MCF 10A (cell line): ENCODE measurements at regions not wholly inside any gene's neighbourhood (a gene's known extent, or its start where the extent isn't known, plus 50 kb on each side); places are given as distances from the start of the nearest gene placed in this dataset.
A peak's percentile ranks its signal among the peaks of the same experiment; 100 is the strongest.

Source experiments
- BruUV-seq: library from RNA; stranded (reverse); fragments of 400-500 nt; replicated peaks from 2 replicates; lab custom pipeline; 2021; lab: Mats Ljungman, UMichigan
- CTCF ChIA-PET: fragments of 300-600 bp; sonication (Branson Sonifier 250); formaldehyde crosslinking; extraction: SDS; loops from one replicate; lab custom pipeline; 2021; ENCODE audit warnings: antibody characterized with exemption, inconsistent platforms; lab: Yijun Ruan, JAX
- POLR2A ChIA-PET: fragments of 300-600, 350-650 bp; sonication (Branson Sonifier 250); formaldehyde crosslinking; extraction: SDS; loops from one replicate; lab custom pipeline; 2020; ENCODE audit warnings: antibody characterized with exemption, inconsistent platforms; lab: Yijun Ruan, JAX
- DNase-seq: peaks from one replicate; pipeline ENCODE4 v3.0.0-alpha.2; 2018; ENCODE audit not compliant: unreplicated experiment
- H3K27ac Mint-ChIP-seq: one replicate; pipeline ENCODE4 v1.8.0; 2022; ENCODE audit warnings: mild to moderate bottlenecking, low read depth, mixed read lengths; ENCODE audit not compliant: unreplicated experiment
- H3K27me3 Mint-ChIP-seq: one replicate; pipeline ENCODE4 v1.8.0; 2022; ENCODE audit warnings: mixed read lengths; ENCODE audit not compliant: insufficient read depth, unreplicated experiment
- H3K36me3 Mint-ChIP-seq: one replicate; pipeline ENCODE4 v1.8.0; 2022; ENCODE audit warnings: mild to moderate bottlenecking, moderate library complexity, mixed read lengths; ENCODE audit not compliant: insufficient read depth, unreplicated experiment
- H3K4me1 Mint-ChIP-seq: one replicate; pipeline ENCODE4 v1.8.0; 2022; ENCODE audit warnings: mixed read lengths; ENCODE audit not compliant: insufficient read depth, unreplicated experiment
- H3K4me3 Mint-ChIP-seq: one replicate; pipeline ENCODE4 v1.8.0; 2022; ENCODE audit warnings: mild to moderate bottlenecking, moderate library complexity, mixed read lengths; ENCODE audit not compliant: unreplicated experiment
- H3K9me3 Mint-ChIP-seq: one replicate; pipeline ENCODE4 v1.8.0; 2022; ENCODE audit warnings: mixed read lengths; ENCODE audit not compliant: unreplicated experiment
- CTCF ChIP-seq: fragments of 200-600 bp; IDR thresholded peaks from one replicate; pipeline ENCODE4 v1.8.0; 2022; ENCODE audit warnings: antibody characterized with exemption, mild to moderate bottlenecking; ENCODE audit not compliant: unreplicated experiment
- intact Hi-C: fragments of 100-400 bp; cut with micrococcal nuclease; formaldehyde crosslinking; loops from 2 replicates; pipeline ENCODE4 v1.14.1; 2022

GRCh38 chr15:39195961-39196486 lies 384.9 kb upstream of the THBS1 start:
- ChIA-PET POLR2A (interaction anchor here (1.0 to 4.1 kb wide), 9 partner anchors 7 to 384 kb away, joined by 3 to 37 read pairs (median 7); partner anchors contain the start of gene THBS1), CTCF (interaction anchor here (0.8 to 2.3 kb wide), 6 partner anchors 12 to 387 kb away, joined by 3 to 9 read pairs (median 4); no protein-coding TSS in a partner anchor)
- no TSS peak for BruUV-seq
- no peaks in the 10 kb centered on the region for H3K36me3 Mint-ChIP-seq
- H3K4me1 Mint-ChIP-seq: peaks cover 61% of the 10 kb centered on the region
- intact Hi-C loops: loop anchor here (1.0 kb wide), 1 partner anchor 209 kb away; no protein-coding TSS in a partner anchor
- no peaks in the 10 kb centered on the region for H3K27me3 Mint-ChIP-seq
- no peak overlapping the region for H3K4me3 Mint-ChIP-seq
- peak overlapping the region; percentile 88 for H3K27ac Mint-ChIP-seq
- TF ChIP-seq CTCF: no peak
- no peaks in the 10 kb centered on the region for H3K9me3 Mint-ChIP-seq
- peak; percentile 99 for DNase-seq

GRCh38 chr15:39198044-39199000 lies 382.6 kb upstream of the THBS1 start:
- POLR2A ChIA-PET: interaction anchor here (0.8 to 4.1 kb wide), 12 partner anchors 8 to 382 kb away, joined by 3 to 37 read pairs (median 7); partner anchors contain the start of gene THBS1

GRCh38 chr15:39199076-39199475 lies 381.8 kb upstream of the THBS1 start:
- POLR2A ChIA-PET: interaction anchor here (0.7 to 4.1 kb wide), 7 partner anchors 8 to 87 kb away, joined by 3 to 27 read pairs (median 5); no protein-coding TSS in a partner anchor
- BruUV-seq: no TSS peak
- intact Hi-C loops: no loop called here
- peaks cover 59% of the 10 kb centered on the region for H3K4me1 Mint-ChIP-seq
- no peak for DNase-seq
- H3K27me3 Mint-ChIP-seq: no peaks in the 10 kb centered on the region
- H3K27ac Mint-ChIP-seq: no peak overlapping the region
- no peaks in the 10 kb centered on the region for H3K36me3 Mint-ChIP-seq
- H3K9me3 Mint-ChIP-seq: no peaks in the 10 kb centered on the region
- no peak overlapping the region for H3K4me3 Mint-ChIP-seq
- TF ChIP-seq CTCF: no peak
- CTCF ChIA-PET: interaction anchor here (1.2 to 2.9 kb wide), 4 partner anchors 10 to 357 kb away, joined by 3 to 22 read pairs (median 16); no protein-coding TSS in a partner anchor

More at GRCh38 chr15:39198044-39199000, 382.6 kb upstream of the THBS1 start:
- Mint-ChIP-seq H3K27me3 (no peaks in the 10 kb centered on the region), H3K9me3 (no peaks in the 10 kb centered on the region), H3K36me3 (no peaks in the 10 kb centered on the region), H3K4me1 (peaks cover 61% of the 10 kb centered on the region), H3K4me3 (no peak overlapping the region), H3K27ac (peak overlapping the region; percentile 35)
- BruUV-seq: no TSS peak
- intact Hi-C loops: no loop called here
- TF ChIP-seq CTCF: no peak
- DNase-seq: peak; percentile 49
- CTCF ChIA-PET: interaction anchor here (0.7 to 2.9 kb wide), 13 partner anchors 10 to 385 kb away, joined by 3 to 22 read pairs (median 5); partner anchors contain the start of gene THBS1
